Activated T-helper 17 cell treated with anti-CD3 and anti-CD28 coated beads, Interleukin-2, amount 50 U/mL, for 72 hours (primary cell): ENCODE measurements at regions not wholly inside any gene's neighbourhood (a gene's known extent, or its start where the extent isn't known, plus 50 kb on each side); places are given as distances from the start of the nearest gene placed in this dataset.
"Not testable (repeated sequence)": the region's sequence is repeated elsewhere in the genome, so short reads cannot be mapped to it uniquely, and the experiment has no call there.

Experiments
- ATAC-seq: fragments of 150-1000 bp; cut with Tn5 transposase; replicated peaks from 2 replicates; pipeline ENCODE4 v1.10.0; 2021; ENCODE audit warnings: mild to moderate bottlenecking, moderate library complexity
- H3K27ac Mint-ChIP-seq: one replicate; pipeline ENCODE4 v1.8.0; 2022; ENCODE audit warnings: mixed read lengths
- H3K27me3 Mint-ChIP-seq: one replicate; pipeline ENCODE4 v1.8.0; 2022; ENCODE audit warnings: mixed read lengths
- H3K36me3 Mint-ChIP-seq: one replicate; pipeline ENCODE4 v1.8.0; 2022; ENCODE audit warnings: low read depth, mild to moderate bottlenecking, mixed read lengths
- H3K4me1 Mint-ChIP-seq: one replicate; pipeline ENCODE4 v1.8.0; 2022; ENCODE audit warnings: mixed read lengths
- H3K4me3 Mint-ChIP-seq: one replicate; pipeline ENCODE4 v1.8.0; 2022; ENCODE audit warnings: mild to moderate bottlenecking, mixed read lengths
- H3K9me3 Mint-ChIP-seq: one replicate; pipeline ENCODE4 v1.8.0; 2022; ENCODE audit warnings: mixed read lengths

- Mint-ChIP-seq H3K4me3 (no peak overlapping the region), H3K4me1 (no peaks in the 10 kb centered on the region), H3K36me3 (no peaks in the 10 kb centered on the region), H3K27me3 (peaks cover 3% of the 10 kb centered on the region), H3K27ac (no peak overlapping the region), H3K9me3 (peaks cover 3% of the 10 kb centered on the region)
- ATAC-seq = no peak
Measured at GRCh38 chr22:23424031-23424430, 156.1 kb downstream of the IGLL1 start.

GRCh38 chr22:23422281-23422680 lies 157.8 kb downstream of the IGLL1 start:
- H3K4me1 Mint-ChIP-seq, H3K4me3 Mint-ChIP-seq, ATAC-seq, H3K9me3 Mint-ChIP-seq, H3K27ac Mint-ChIP-seq, H3K36me3 Mint-ChIP-seq: not testable (repeated sequence)
- peaks cover 13% of the 10 kb centered on the region for H3K27me3 Mint-ChIP-seq

GRCh38 chr22:23421300-23421699 lies 158.8 kb downstream of the IGLL1 start:
- ATAC-seq, H3K36me3 Mint-ChIP-seq, H3K27ac Mint-ChIP-seq, H3K9me3 Mint-ChIP-seq, H3K4me1 Mint-ChIP-seq, H3K4me3 Mint-ChIP-seq: not testable (repeated sequence)
- H3K27me3 Mint-ChIP-seq = peaks cover 13% of the 10 kb centered on the region

- no peaks in the 10 kb centered on the region for H3K4me1 Mint-ChIP-seq
- peaks cover 13% of the 10 kb centered on the region for H3K27me3 Mint-ChIP-seq
- no peaks in the 10 kb centered on the region for H3K9me3 Mint-ChIP-seq
- ATAC-seq = no peak
- no peak overlapping the region for H3K4me3 Mint-ChIP-seq
- H3K36me3 Mint-ChIP-seq = no peaks in the 10 kb centered on the region
- H3K27ac Mint-ChIP-seq = no peak overlapping the region
Measured at GRCh38 chr22:23419931-23420330, 160.2 kb downstream of the IGLL1 start.

DNA sequence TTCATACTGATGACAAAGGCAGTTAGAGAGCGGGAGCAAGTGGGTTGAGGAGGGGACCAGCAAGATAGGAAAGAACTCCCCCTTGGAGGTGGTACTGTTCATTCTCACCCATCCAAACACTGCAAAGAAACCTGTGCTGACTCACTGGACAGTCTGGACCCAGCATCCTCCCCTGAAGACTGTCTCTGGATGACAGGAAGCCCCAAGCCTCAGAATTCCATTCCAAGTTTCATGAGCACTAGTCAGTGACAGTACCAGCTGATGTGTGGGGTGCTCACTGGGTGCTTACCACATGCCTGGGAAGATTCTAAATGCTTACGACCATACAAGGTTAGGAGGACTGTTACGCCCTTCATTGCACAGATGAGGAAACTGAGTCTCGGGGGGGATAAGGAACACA lies 160.9 kb downstream of the IGLL1 start:
- Mint-ChIP-seq H3K9me3 (no peaks in the 10 kb centered on the region), H3K27me3 (peaks cover 13% of the 10 kb centered on the region), H3K4me3 (no peak overlapping the region), H3K36me3 (no peaks in the 10 kb centered on the region), H3K4me1 (no peaks in the 10 kb centered on the region), H3K27ac (no peak overlapping the region)
- no peak for ATAC-seq

DNA sequence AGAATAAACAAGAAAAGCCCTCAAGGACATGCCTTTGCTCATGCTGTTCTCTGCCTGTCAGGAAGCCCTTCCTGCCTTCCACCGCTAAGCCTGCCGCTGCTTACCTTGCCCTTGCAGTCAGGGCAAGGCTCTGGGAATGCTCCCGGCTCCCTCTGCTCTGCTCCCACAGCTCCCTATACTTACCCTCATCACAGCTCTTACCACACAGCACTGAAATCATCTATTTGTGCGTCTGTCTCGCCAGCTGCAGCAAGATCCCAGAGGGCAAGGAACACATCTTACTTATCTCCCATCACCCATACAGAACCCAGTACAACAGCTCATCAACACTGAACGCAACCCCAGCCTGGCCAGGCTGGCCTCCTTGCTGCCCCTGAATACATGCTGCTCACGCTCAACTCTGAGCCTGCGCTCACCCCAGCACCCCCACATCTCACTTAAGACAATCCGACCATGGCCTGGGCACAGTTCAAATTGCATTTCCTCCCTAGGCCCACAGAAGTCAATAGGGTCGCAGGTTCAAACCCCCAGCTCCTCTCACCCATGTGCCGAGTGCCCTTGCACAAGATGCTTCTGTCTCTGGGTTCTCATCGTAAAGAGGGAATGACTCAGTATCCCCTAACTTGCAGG lies 161.8 kb downstream of the IGLL1 start:
- peaks cover 13% of the 10 kb centered on the region for H3K27me3 Mint-ChIP-seq
- no peaks in the 10 kb centered on the region for H3K9me3 Mint-ChIP-seq
- ATAC-seq = no peak
- no peaks in the 10 kb centered on the region for H3K36me3 Mint-ChIP-seq
- no peak overlapping the region for H3K4me3 Mint-ChIP-seq
- H3K27ac Mint-ChIP-seq = no peak overlapping the region
- no peaks in the 10 kb centered on the region for H3K4me1 Mint-ChIP-seq

DNA sequence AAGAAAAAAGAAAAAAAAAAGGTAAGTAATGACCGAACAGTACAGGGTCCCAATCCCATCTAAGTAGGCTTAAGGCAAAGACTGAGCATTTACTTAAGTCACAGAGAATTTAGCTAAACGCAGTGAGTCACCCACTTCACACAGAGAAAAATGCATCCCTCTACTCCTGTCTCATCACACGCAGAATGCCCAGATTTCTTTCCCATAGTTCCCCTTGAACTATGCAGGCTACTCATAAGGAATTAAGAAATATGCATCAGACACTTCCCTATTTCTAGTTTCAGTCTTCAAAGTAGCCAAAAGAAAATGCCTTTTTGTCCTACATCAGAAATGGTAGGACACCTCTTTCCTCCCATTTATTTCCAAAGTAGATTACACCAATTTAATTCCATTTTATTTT lies 162.8 kb downstream of the IGLL1 start:
- H3K4me3 Mint-ChIP-seq, H3K9me3 Mint-ChIP-seq, H3K27ac Mint-ChIP-seq, ATAC-seq, H3K4me1 Mint-ChIP-seq, H3K36me3 Mint-ChIP-seq: not testable (repeated sequence)
- H3K27me3 Mint-ChIP-seq = peaks cover 13% of the 10 kb centered on the region

GRCh38 chr22:23416169-23416690 lies 163.9 kb downstream of the IGLL1 start:
- not testable (repeated sequence) for H3K4me1 Mint-ChIP-seq, H3K4me3 Mint-ChIP-seq
- H3K27me3 Mint-ChIP-seq = peaks cover 11% of the 10 kb centered on the region

GRCh38 chr22:23415490-23415851 lies 164.6 kb downstream of the IGLL1 start:
- Mint-ChIP-seq H3K4me1 (no peaks in the 10 kb centered on the region), H3K27me3 (peaks cover 11% of the 10 kb centered on the region), H3K4me3 (no peak overlapping the region), H3K27ac (no peak overlapping the region), H3K36me3 (no peaks in the 10 kb centered on the region), H3K9me3 (no peaks in the 10 kb centered on the region)
- ATAC-seq = no peak

More at GRCh38 chr22:23416169-23416690, 163.9 kb downstream of the IGLL1 start:
- not testable (repeated sequence) for ATAC-seq, H3K27ac Mint-ChIP-seq, H3K36me3 Mint-ChIP-seq, H3K9me3 Mint-ChIP-seq

DNA sequence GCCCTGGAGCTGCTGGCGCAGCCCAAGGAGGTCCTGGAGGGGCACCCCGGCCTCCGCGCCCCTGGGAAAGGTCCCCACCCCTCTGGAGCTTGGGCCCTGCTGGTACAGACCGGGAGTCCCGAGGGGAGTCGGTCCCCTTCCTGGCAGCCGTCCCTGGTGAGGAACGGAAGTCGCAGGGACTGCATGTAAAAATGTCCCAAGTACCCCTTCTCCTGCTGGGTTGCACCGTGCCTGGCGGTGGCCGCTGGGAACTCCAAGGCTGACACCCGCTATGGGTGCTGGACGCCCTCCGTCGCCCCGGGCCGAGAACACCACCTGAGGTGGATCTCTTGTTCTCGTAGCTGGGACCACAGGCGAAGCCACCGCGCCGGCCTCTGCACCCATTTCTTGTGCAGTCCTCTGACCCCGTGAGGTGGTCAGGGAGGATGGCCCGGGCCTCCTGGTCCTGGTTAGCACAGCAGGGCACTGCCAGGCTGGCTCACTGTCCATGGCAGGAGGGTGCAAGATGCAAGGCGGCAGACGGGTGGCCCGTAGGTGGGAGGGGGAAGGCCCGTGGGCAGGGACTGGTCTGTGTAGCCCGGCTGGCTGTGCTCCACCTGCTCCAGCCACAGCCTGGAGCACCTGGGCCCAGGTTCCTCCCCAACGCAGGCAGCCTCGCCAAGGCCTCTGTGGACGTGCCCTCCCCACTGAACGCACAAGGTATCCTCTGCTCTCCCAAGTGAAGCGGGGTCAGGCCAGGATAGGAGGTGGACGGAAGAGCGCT lies 165.2 kb downstream of the IGLL1 start:
- Mint-ChIP-seq H3K9me3 (no peaks in the 10 kb centered on the region), H3K27ac (no peak overlapping the region), H3K27me3 (peaks cover 11% of the 10 kb centered on the region), H3K4me3 (no peak overlapping the region), H3K4me1 (no peaks in the 10 kb centered on the region), H3K36me3 (no peaks in the 10 kb centered on the region)
- ATAC-seq = no peak

- no peaks in the 10 kb centered on the region for H3K27me3 Mint-ChIP-seq
- H3K36me3 Mint-ChIP-seq = no peaks in the 10 kb centered on the region
- H3K4me1 Mint-ChIP-seq = no peaks in the 10 kb centered on the region
- no peak overlapping the region for H3K27ac Mint-ChIP-seq
- no peak for ATAC-seq
- H3K9me3 Mint-ChIP-seq = no peaks in the 10 kb centered on the region
- no peak overlapping the region for H3K4me3 Mint-ChIP-seq
Measured at GRCh38 chr22:23411739-23412138, 168.4 kb downstream of the IGLL1 start.

- no peaks in the 10 kb centered on the region for H3K9me3 Mint-ChIP-seq
- H3K4me1 Mint-ChIP-seq = no peaks in the 10 kb centered on the region
Measured at GRCh38 chr22:23410411-23410810, 169.7 kb downstream of the IGLL1 start.

GRCh38 chr22:23409976-23410375 lies 170.1 kb downstream of the IGLL1 start:
- H3K27ac Mint-ChIP-seq = no peak overlapping the region
- no peaks in the 10 kb centered on the region for H3K4me1 Mint-ChIP-seq
- H3K9me3 Mint-ChIP-seq = no peaks in the 10 kb centered on the region
- H3K27me3 Mint-ChIP-seq = no peaks in the 10 kb centered on the region
- no peak overlapping the region for H3K4me3 Mint-ChIP-seq
- ATAC-seq = no peak
- H3K36me3 Mint-ChIP-seq = no peaks in the 10 kb centered on the region

More at GRCh38 chr22:23410411-23410810, 169.7 kb downstream of the IGLL1 start:
- Mint-ChIP-seq H3K36me3 (no peaks in the 10 kb centered on the region), H3K27me3 (no peaks in the 10 kb centered on the region), H3K27ac (no peak overlapping the region), H3K4me3 (no peak overlapping the region)
- ATAC-seq = no peak

DNA sequence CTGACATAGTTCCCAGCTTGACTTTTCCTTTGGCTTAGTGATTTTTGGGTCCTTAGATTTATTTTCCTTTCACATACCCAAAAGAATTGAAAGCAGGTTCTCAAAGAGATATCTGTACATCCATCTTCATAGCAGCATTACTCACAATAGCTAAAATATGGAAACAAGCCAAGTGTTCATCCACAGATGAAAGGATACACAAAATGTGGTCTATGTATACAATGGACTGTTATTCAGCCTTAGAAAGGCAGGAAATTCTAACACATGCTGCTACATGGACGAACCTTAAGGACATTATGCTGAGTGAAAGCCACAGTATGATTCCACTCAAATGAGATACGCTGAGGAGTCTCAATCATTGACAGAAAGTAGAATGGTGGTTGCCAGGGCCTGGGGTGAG lies 171.8 kb downstream of the IGLL1 start:
- Mint-ChIP-seq H3K9me3 (no peaks in the 10 kb centered on the region), H3K27ac (no peak overlapping the region), H3K36me3 (no peaks in the 10 kb centered on the region), H3K4me1 (no peaks in the 10 kb centered on the region), H3K27me3 (no peaks in the 10 kb centered on the region), H3K4me3 (no peak overlapping the region)
- no peak for ATAC-seq

- no peaks in the 10 kb centered on the region for H3K9me3 Mint-ChIP-seq
- no peaks in the 10 kb centered on the region for H3K36me3 Mint-ChIP-seq
- no peaks in the 10 kb centered on the region for H3K27me3 Mint-ChIP-seq
- no peak overlapping the region for H3K4me3 Mint-ChIP-seq
- no peak for ATAC-seq
- no peak overlapping the region for H3K27ac Mint-ChIP-seq
- no peaks in the 10 kb centered on the region for H3K4me1 Mint-ChIP-seq
Measured at GRCh38 chr22:23405366-23405851, 174.7 kb downstream of the IGLL1 start.
